Kidney (tissue), 13 donors: ENCODE measurements at regions not wholly inside any gene's neighbourhood (a gene's known extent, or its start where the extent isn't known, plus 50 kb on each side); places are given as distances from the start of the nearest gene placed in this dataset.

Source experiments
- DNase-seq, 5 donors: peaks; one replicate each; pipeline ENCODE4 v3.0.0-alpha.2; 2013 to 2020
- FAIRE-seq: peaks from 2 replicates; lab custom pipeline; 2012; peaks lifted over from hg19 to GRCh38; lab: Jason Lieb, UNC
- H3K27ac ChIP-seq, 2 donors: one replicate each; pipeline ENCODE4 v1.7.0; 2013; ENCODE audit warnings: low read depth in 2 of 2, low read length in 2 of 2, inconsistent platforms in 1 of 2
- H3K27me3 ChIP-seq: one replicate; pipeline ENCODE4 v1.7.1; 2013; ENCODE audit warnings: low read length, inconsistent platforms; ENCODE audit not compliant: control insufficient read depth, insufficient read depth
- H3K36me3 ChIP-seq, 3 donors: one replicate each; pipeline versions ENCODE4 v1.7.0 to v1.7.1; 2013; ENCODE audit warnings: low read length in 3 of 3, control low read depth in 1 of 3, inconsistent platforms in 1 of 3; ENCODE audit not compliant: insufficient read depth in 3 of 3, control insufficient read depth in 2 of 3
- H3K4me1 ChIP-seq, 3 donors: one replicate each; pipeline versions ENCODE4 v1.7.0 to v1.7.1; 2013; ENCODE audit warnings: low read length in 3 of 3, inconsistent platforms in 1 of 3, low read depth in 1 of 3; ENCODE audit not compliant: control insufficient read depth in 2 of 3, insufficient read depth in 2 of 3
- H3K4me3 ChIP-seq, 3 donors: one replicate each; pipeline versions ENCODE4 v1.7.0 to v1.8.1; 2013; ENCODE audit warnings: low read length in 3 of 3, control low read depth in 1 of 3, inconsistent platforms in 1 of 3
- H3K9ac ChIP-seq, 3 donors: one replicate each; pipeline versions ENCODE4 v1.7.0 to v1.7.1; 2013; ENCODE audit warnings: low read length in 3 of 3, control low read depth in 1 of 3, inconsistent platforms in 1 of 3
- H3K9me3 ChIP-seq, 3 donors: one replicate each; pipeline versions ENCODE4 v1.7.0 to v1.7.1; 2013; ENCODE audit warnings: low read length in 3 of 3, control low read depth in 1 of 3, inconsistent platforms in 1 of 3; ENCODE audit not compliant: control insufficient read depth in 2 of 3, insufficient read depth in 1 of 3
- intact Hi-C: fragments of 100-400 bp; cut with DNase I; formaldehyde crosslinking; loops from one replicate; pipeline ENCODE4 v1.11.1; 2022
- TF ChIP-seq, protein P1 (sequence below): IDR thresholded peaks from 3 replicates; pipeline ENCODE4 v1.5.1; 2012; ENCODE audit warnings: mild to moderate bottlenecking, moderate library complexity, borderline replicate concordance; ENCODE audit not compliant: insufficient read depth; ENCODE audit errors: extremely low read depth
- donor health status: control.
- donor health status: control.
- donor health status: control.
- donor health status: control.
- donor health status: control.
- donor health status: DM: yes; HTN: yes; CAD: no.
- donor health status: Normal renal cell carcinoma (clear cell type).

DNA sequence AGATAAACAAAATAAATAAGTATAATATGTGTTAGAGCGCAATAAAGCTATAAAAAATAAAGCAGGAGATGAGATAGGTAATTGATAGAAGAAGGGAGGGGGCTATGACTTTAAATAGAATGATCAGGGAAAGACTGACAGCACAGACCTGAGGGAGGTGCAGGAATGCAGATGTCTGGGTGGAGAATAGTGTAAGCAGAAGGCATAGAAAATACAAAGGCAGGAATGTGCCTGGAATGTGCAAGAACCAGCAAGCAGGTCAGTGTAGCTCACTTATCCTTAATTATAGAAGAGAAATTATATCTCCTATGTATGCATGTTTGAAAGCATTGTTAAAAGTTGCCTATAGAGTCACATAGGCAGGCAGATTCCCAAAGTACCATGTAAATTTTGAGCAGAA lies 239.4 kb upstream of the SOX14 start:
- H3K4me1 ChIP-seq = no peaks in the 10 kb centered on the region
- no peaks in the 10 kb centered on the region for H3K36me3 ChIP-seq
- H3K4me3 ChIP-seq = no peak overlapping the region
- no peak overlapping the region for H3K27ac ChIP-seq
- no peaks in the 10 kb centered on the region for H3K9me3 ChIP-seq
- TF ChIP-seq, protein P1, sequence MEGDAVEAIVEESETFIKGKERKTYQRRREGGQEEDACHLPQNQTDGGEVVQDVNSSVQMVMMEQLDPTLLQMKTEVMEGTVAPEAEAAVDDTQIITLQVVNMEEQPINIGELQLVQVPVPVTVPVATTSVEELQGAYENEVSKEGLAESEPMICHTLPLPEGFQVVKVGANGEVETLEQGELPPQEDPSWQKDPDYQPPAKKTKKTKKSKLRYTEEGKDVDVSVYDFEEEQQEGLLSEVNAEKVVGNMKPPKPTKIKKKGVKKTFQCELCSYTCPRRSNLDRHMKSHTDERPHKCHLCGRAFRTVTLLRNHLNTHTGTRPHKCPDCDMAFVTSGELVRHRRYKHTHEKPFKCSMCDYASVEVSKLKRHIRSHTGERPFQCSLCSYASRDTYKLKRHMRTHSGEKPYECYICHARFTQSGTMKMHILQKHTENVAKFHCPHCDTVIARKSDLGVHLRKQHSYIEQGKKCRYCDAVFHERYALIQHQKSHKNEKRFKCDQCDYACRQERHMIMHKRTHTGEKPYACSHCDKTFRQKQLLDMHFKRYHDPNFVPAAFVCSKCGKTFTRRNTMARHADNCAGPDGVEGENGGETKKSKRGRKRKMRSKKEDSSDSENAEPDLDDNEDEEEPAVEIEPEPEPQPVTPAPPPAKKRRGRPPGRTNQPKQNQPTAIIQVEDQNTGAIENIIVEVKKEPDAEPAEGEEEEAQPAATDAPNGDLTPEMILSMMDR = no peak
- no peak overlapping the region for H3K9ac ChIP-seq
- no peaks in the 10 kb centered on the region for H3K27me3 ChIP-seq
- no peak for DNase-seq
- no peak for FAIRE-seq
- intact Hi-C loops = no loop called here

DNA sequence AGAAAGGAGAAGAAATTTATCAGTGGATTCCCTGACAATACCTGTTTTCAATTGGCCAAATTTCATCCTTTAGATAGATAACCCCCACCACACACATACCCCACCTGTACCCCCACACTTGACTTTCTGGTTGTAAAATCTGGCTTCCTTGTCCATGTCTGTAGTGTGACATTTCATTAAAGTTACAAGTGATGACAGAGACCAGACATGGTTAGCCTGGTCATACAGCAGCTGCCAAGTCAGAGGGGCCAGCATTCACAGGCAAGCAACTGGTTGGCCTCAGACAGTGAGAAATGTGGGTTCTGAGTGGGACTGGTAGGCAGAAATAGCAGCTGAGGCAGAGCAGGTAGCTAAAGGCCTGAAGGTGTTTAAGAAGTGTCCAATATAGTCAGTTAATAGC lies 238.6 kb upstream of the SOX14 start:
- no peak overlapping the region for H3K9ac ChIP-seq
- no peak for DNase-seq
- FAIRE-seq = no peak
- no peak overlapping the region for H3K4me3 ChIP-seq
- H3K9me3 ChIP-seq = no peaks in the 10 kb centered on the region
- intact Hi-C loops = no loop called here
- TF ChIP-seq, protein P1 = no peak
- H3K36me3 ChIP-seq = no peaks in the 10 kb centered on the region
- H3K27me3 ChIP-seq = no peaks in the 10 kb centered on the region
- H3K27ac ChIP-seq = no peak overlapping the region
- no peaks in the 10 kb centered on the region for H3K4me1 ChIP-seq

- H3K9me3 ChIP-seq = peaks cover 0 to 2% (median 0%) of the 10 kb centered on the region in 3 donors
- H3K9ac ChIP-seq = no peak overlapping the region
- TF ChIP-seq, protein P1 = no peak
- no peaks in the 10 kb centered on the region for H3K27me3 ChIP-seq
- H3K36me3 ChIP-seq = no peaks in the 10 kb centered on the region
- no peak overlapping the region for H3K27ac ChIP-seq
- no peak overlapping the region for H3K4me3 ChIP-seq
- no peaks in the 10 kb centered on the region for H3K4me1 ChIP-seq
- intact Hi-C loops = no loop called here
- no peak for FAIRE-seq
- DNase-seq = no peak
These were observed 222.1 kb upstream of the SOX14 start for GRCh38 chr3:137542049-137542448.

- no peak overlapping the region for H3K9ac ChIP-seq
- H3K4me1 ChIP-seq = no peaks in the 10 kb centered on the region
- no peak overlapping the region for H3K27ac ChIP-seq
- no peak overlapping the region for H3K4me3 ChIP-seq
- FAIRE-seq (no peak), DNase-seq (no peak)
- H3K36me3 ChIP-seq = no peaks in the 10 kb centered on the region
- no peaks in the 10 kb centered on the region for H3K27me3 ChIP-seq
- H3K9me3 ChIP-seq = no peaks in the 10 kb centered on the region
- TF ChIP-seq, protein P1 = no peak
- intact Hi-C loops = no loop called here
These were observed 209.9 kb upstream of the SOX14 start for GRCh38 chr3:137554242-137554641.
